B cell (primary cell): ENCODE measurements at regions not wholly inside any gene's neighbourhood (a gene's known extent, or its start where the extent isn't known, plus 50 kb on each side); places are given as distances from the start of the nearest gene placed in this dataset.

Experiments used
- ATAC-seq: fragments of 200-7000 bp; cut with Tn5 transposase; one replicate; pipeline ENCODE4 v1.10.0; 2021; ENCODE audit warnings: low read depth, mild to moderate bottlenecking, moderate number of reproducible peaks, moderate library complexity
- CTCF ChIA-PET: fragments of 350-600 bp; sonication (Branson Sonifier 250); formaldehyde crosslinking; loops from one replicate; lab custom pipeline; 2021; ENCODE audit warnings: antibody characterized with exemption, inconsistent platforms; lab: Charles Lee
- POLR2A ChIA-PET: fragments of 350-600 bp; sonication (Branson Sonifier 250); formaldehyde crosslinking; loops from one replicate; lab custom pipeline; 2021; ENCODE audit warnings: antibody characterized with exemption; lab: Charles Lee
- DNase-seq: peaks from one replicate; pipeline ENCODE4 v3.0.0; 2013
- H2AFZ ChIP-seq: 2 replicates; pipeline ENCODE4 v1.6.1; 2012; ENCODE audit warnings: mild to moderate bottlenecking, low read depth, low read length; ENCODE audit not compliant: insufficient read depth, poor library complexity, severe bottlenecking
- H3K27ac ChIP-seq, 2 donors: 1 replicate in 1 of 2; 2 replicates in 1 of 2; pipeline ENCODE4 v1.5.1; 2012 to 2013; ENCODE audit warnings: low read length in 2 of 2, mild to moderate bottlenecking in 2 of 2, moderate library complexity in 1 of 2
- H3K27me3 ChIP-seq, 4 experiments: fragments of 200-600 bp in 1 of 4; sonication (generic) in 1 of 4; replicated peaks in 1 of 4; 1 replicate in 2 of 4; 2 replicates in 2 of 4; pipeline versions ENCODE4 v1.6.1 to v1.7.0; 2013 to 2016; ENCODE audit warnings: low read length in 3 of 4, mild to moderate bottlenecking in 2 of 4, mixed read lengths in 1 of 4, moderate library complexity in 1 of 4; ENCODE audit not compliant: insufficient read depth in 4 of 4, control insufficient read depth in 3 of 4; ENCODE audit errors: control extremely low read depth in 1 of 4
- H3K36me3 ChIP-seq, 2 experiments: replicated peaks in 1 of 2; 1 replicate in 1 of 2; 2 replicates in 1 of 2; pipeline versions ENCODE4 v1.6.1 to v1.7.1; 2013; ENCODE audit warnings: low read length in 1 of 2; ENCODE audit not compliant: insufficient read depth in 2 of 2, control insufficient read depth in 1 of 2; ENCODE audit errors: control extremely low read depth in 1 of 2, extremely low read depth in 1 of 2
- H3K4me1 ChIP-seq, 2 donors: fragments of 200-600 bp in 1 of 2; sonication (generic) in 1 of 2; 1 replicate in 1 of 2; 2 replicates in 1 of 2; pipeline versions ENCODE4 v1.5.1 to v1.6.1; 2013 to 2017; ENCODE audit warnings: low read length in 2 of 2; ENCODE audit not compliant: control insufficient read depth in 2 of 2, insufficient read depth in 2 of 2
- H3K4me2 ChIP-seq: replicated peaks from 2 replicates; pipeline ENCODE3; 2012; ENCODE audit warnings: mild to moderate bottlenecking, low read depth, low read length; ENCODE audit not compliant: poor library complexity, severe bottlenecking
- H3K4me3 ChIP-seq, 5 experiments: fragments of 200-600 bp in 1 of 5; sonication (generic) in 1 of 5; 1 replicate in 3 of 5; 2 replicates in 2 of 5; pipeline versions ENCODE4 v1.5.1 to v1.7.0; 2011 to 2016; ENCODE audit warnings: low read length in 4 of 5, mild to moderate bottlenecking in 4 of 5, low read depth in 2 of 5, control low read depth in 1 of 5, moderate library complexity in 1 of 5; ENCODE audit not compliant: insufficient read depth in 1 of 5; ENCODE audit errors: control extremely low read depth in 1 of 5, extremely low read depth in 1 of 5
- H3K79me2 ChIP-seq: fragments of 200-600 bp; sonication (generic); one replicate; pipeline ENCODE4 v1.6.0; 2016; ENCODE audit warnings: low read length; ENCODE audit not compliant: control insufficient read depth, insufficient read depth
- H3K9ac ChIP-seq: fragments of 200-600 bp; sonication (generic); 2 replicates; pipeline ENCODE4 v1.6.1; 2017; ENCODE audit warnings: mild to moderate bottlenecking, low read length, moderate library complexity
- H3K9me3 ChIP-seq, 3 donors: one replicate each; pipeline versions ENCODE4 v1.6.1 to v1.7.1; 2013; ENCODE audit warnings: low read length in 2 of 3; ENCODE audit not compliant: control insufficient read depth in 2 of 3, insufficient read depth in 1 of 3; ENCODE audit errors: control extremely low read depth in 1 of 3
- H4K20me1 ChIP-seq: 2 replicates; pipeline ENCODE4 v1.6.0; 2012; ENCODE audit warnings: mild to moderate bottlenecking, low read length; ENCODE audit not compliant: insufficient read depth, control insufficient read depth, poor library complexity, severe bottlenecking
- H3K27ac Mint-ChIP-seq: one replicate; pipeline ENCODE4 v1.8.0; 2021; ENCODE audit warnings: mixed read lengths
- H3K27me3 Mint-ChIP-seq: one replicate; pipeline ENCODE4 v1.8.0; 2021; ENCODE audit warnings: mixed read lengths
- H3K4me1 Mint-ChIP-seq: one replicate; pipeline ENCODE4 v1.8.0; 2021; ENCODE audit warnings: mixed read lengths
- H3K4me3 Mint-ChIP-seq: one replicate; pipeline ENCODE4 v1.8.0; 2021; ENCODE audit warnings: mixed read lengths
- H3K9me3 Mint-ChIP-seq: one replicate; pipeline ENCODE4 v1.8.0; 2022; ENCODE audit warnings: mixed read lengths; ENCODE audit not compliant: insufficient read depth
- EZH2 ChIP-seq: IDR thresholded peaks from 2 replicates; pipeline ENCODE4 v1.6.1; 2012; ENCODE audit warnings: borderline replicate concordance, low read depth, mild to moderate bottlenecking, moderate library complexity, low read length; ENCODE audit not compliant: insufficient read depth, poor library complexity, severe bottlenecking
- WGBS: methylation state at CpG from one replicate; pipeline ENCODE4 v1.1.5; 2013; ENCODE audit warnings: missing lambda C conversion rate; ENCODE audit not compliant: insufficient coverage; 5-methylcytosine and 5-hydroxymethylcytosine counted together
- intact Hi-C: fragments of 100-400 bp; cut with micrococcal nuclease; formaldehyde crosslinking; loops from one replicate; pipeline ENCODE4 v1.10.0; 2022
- TF ChIP-seq, protein P1 (sequence below): fragments of 200-600 bp; IDR thresholded peaks from one replicate; pipeline ENCODE4 v1.8.0; 2022; ENCODE audit warnings: antibody characterized with exemption, mild to moderate bottlenecking

DNA sequence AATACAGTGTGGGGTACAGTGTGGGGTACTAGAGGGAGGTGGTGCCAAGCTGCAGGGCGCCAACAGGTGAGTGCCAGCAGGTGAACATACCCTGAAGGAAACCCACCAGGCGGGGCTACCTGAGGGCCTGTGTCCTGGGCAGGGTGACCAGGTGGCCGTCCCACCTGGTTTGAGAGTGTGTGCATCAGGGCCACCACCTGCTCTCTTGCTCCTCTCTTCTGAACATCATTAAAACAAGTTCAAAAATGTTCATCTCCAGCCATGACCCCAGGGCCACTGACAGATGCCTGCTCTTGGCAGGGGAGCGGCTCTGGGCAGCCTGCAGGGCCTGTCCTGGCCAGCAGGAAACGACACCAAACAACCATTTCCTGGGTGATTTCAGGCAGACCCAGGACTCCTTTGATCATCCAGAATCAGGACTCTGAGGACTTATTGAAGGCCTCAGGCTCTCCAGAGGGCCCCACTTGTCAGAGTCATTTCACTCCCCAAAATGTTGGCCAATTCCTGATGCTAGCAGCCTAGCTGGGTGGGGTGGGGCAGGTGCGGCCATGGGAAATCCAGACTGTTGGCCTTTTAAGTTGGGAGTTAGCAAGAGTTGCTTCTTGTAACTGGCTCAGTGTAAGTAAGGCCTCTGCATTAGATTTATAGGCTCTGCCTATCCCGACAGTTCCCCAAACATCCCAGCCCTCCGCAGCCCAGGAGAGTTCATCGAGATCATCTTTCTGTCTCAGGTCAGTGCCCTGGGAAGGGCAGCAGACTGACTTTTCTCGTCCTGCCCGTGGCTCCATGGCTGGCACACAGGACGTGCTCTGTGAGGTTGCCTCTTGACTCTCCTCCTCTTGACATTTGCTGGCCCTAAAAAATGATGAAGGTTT is 111.5 kb upstream of the ZNF236 start:
- H3K4me1 Mint-ChIP-seq, result no peaks in the 10 kb centered on the region
- Histone ChIP-seq H3K27me3 (no peaks in the 10 kb centered on the region), H2AFZ (no peak overlapping the region), H3K4me3 (no peak overlapping the region), H3K9ac (no peak overlapping the region), H3K9me3 (no peaks in the 10 kb centered on the region), H3K79me2 (no peaks in the 10 kb centered on the region), H3K36me3 (no peaks in the 10 kb centered on the region), H4K20me1 (no peaks in the 10 kb centered on the region), H3K27ac (no peak overlapping the region), H3K4me2 (no peak overlapping the region), H3K4me1 (peaks cover 0 to 3% of the 10 kb centered on the region in 2 donors)
- WGBS, result 88% methylated on average over 11 of the region's 12 CpGs
- H3K27me3 Mint-ChIP-seq, result no peaks in the 10 kb centered on the region
- ChIA-PET CTCF (interaction anchor here (1.3 to 7.0 kb wide), 4 partner anchors 10 to 312 kb away, joined by 4 to 241 read pairs (median 13); no protein-coding TSS in a partner anchor), POLR2A (no interaction called here)
- no peak for DNase-seq
- H3K9me3 Mint-ChIP-seq, result no peaks in the 10 kb centered on the region
- H3K4me3 Mint-ChIP-seq, result no peak overlapping the region
- no peak overlapping the region for H3K27ac Mint-ChIP-seq
- intact Hi-C loops, result no loop called here
- TF ChIP-seq, protein P1, sequence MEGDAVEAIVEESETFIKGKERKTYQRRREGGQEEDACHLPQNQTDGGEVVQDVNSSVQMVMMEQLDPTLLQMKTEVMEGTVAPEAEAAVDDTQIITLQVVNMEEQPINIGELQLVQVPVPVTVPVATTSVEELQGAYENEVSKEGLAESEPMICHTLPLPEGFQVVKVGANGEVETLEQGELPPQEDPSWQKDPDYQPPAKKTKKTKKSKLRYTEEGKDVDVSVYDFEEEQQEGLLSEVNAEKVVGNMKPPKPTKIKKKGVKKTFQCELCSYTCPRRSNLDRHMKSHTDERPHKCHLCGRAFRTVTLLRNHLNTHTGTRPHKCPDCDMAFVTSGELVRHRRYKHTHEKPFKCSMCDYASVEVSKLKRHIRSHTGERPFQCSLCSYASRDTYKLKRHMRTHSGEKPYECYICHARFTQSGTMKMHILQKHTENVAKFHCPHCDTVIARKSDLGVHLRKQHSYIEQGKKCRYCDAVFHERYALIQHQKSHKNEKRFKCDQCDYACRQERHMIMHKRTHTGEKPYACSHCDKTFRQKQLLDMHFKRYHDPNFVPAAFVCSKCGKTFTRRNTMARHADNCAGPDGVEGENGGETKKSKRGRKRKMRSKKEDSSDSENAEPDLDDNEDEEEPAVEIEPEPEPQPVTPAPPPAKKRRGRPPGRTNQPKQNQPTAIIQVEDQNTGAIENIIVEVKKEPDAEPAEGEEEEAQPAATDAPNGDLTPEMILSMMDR, result no peak
- no peak for TF ChIP-seq EZH2
- no peak for ATAC-seq
